Right lobe of liver (tissue), 6 donors: ENCODE measurements at regions not wholly inside any gene's neighbourhood (a gene's known extent, or its start where the extent isn't known, plus 50 kb on each side); places are given as distances from the start of the nearest gene placed in this dataset.

ENCODE experiments used
- ATAC-seq, 4 donors: fragments of 200-7000 bp; cut with Tn5 transposase; one replicate each; pipeline ENCODE4 v1.9.1; 2020; ENCODE audit warnings: mild to moderate bottlenecking in 4 of 4, moderate library complexity in 4 of 4
- DNase-seq, 3 donors: peaks; one replicate each; pipeline ENCODE4 v3.0.0-alpha.2; 2020
- H3K27ac ChIP-seq, 3 donors: fragments of 200-600 bp; one replicate each; pipeline ENCODE4 v1.8.0; 2022
- H3K27me3 ChIP-seq, 2 donors: fragments of 200-600 bp; one replicate each; pipeline ENCODE4 v1.8.0; 2022
- H3K36me3 ChIP-seq, 4 donors: fragments of 200-600 bp; sonication (generic) in 1 of 4; one replicate each; pipeline versions ENCODE4 v1.5.1 to v1.8.0; 2017 to 2022; ENCODE audit warnings: control low read depth in 1 of 4
- H3K4me1 ChIP-seq, 4 donors: fragments of 200-600 bp; sonication (generic) in 1 of 4; one replicate each; pipeline versions ENCODE4 v1.5.1 to v1.8.0; 2017 to 2022; ENCODE audit warnings: control low read depth in 1 of 4
- H3K4me3 ChIP-seq, 3 donors: fragments of 200-600 bp; one replicate each; pipeline ENCODE4 v1.8.0; 2022
- H3K9me3 ChIP-seq, 4 donors: fragments of 200-600 bp; sonication (generic) in 1 of 4; one replicate each; pipeline versions ENCODE4 v1.5.1 to v1.8.0; 2017 to 2022; ENCODE audit warnings: control low read depth in 1 of 4
- POLR2A ChIP-seq: fragments of 450-650 bp; IDR thresholded peaks from one replicate; pipeline ENCODE4 v1.6.1; 2017; ENCODE audit warnings: antibody characterized with exemption, mild to moderate bottlenecking
- WGBS: methylation state at CpG from one replicate; pipeline ENCODE4 v1.1.6; 2018; ENCODE audit warnings: low coverage, low lambda C conversion rate; ENCODE audit not compliant: insufficient coverage; ENCODE audit errors: missing lambda C conversion rate; 5-methylcytosine and 5-hydroxymethylcytosine counted together
- intact Hi-C, 2 donors: fragments of 100-400 bp; cut with DNase I; formaldehyde crosslinking; loops; one replicate each; pipeline versions ENCODE4 v1.11.2 to v1.14.1; 2022
- TF ChIP-seq, protein P1 (sequence below), 4 donors: fragments of 200-600 bp in 3 of 4; fragments of 450-650 bp in 1 of 4; IDR thresholded peaks; one replicate each; pipeline versions ENCODE4 v1.5.1 to v1.8.0; 2016 to 2022; ENCODE audit warnings: antibody characterized with exemption in 4 of 4, mild to moderate bottlenecking in 2 of 4
- donor health status: DM: no; HTN: yes; CAD: no.
- donor health status: DM: no; HTN: no; CAD: no.
- donor health status: DM: no; HTN: no; CAD: no.
- donor health status: DM: no; HTN: yes; CAD: no.
- donor health status: DM: no; HTN: yes; CAD: no.

DNA sequence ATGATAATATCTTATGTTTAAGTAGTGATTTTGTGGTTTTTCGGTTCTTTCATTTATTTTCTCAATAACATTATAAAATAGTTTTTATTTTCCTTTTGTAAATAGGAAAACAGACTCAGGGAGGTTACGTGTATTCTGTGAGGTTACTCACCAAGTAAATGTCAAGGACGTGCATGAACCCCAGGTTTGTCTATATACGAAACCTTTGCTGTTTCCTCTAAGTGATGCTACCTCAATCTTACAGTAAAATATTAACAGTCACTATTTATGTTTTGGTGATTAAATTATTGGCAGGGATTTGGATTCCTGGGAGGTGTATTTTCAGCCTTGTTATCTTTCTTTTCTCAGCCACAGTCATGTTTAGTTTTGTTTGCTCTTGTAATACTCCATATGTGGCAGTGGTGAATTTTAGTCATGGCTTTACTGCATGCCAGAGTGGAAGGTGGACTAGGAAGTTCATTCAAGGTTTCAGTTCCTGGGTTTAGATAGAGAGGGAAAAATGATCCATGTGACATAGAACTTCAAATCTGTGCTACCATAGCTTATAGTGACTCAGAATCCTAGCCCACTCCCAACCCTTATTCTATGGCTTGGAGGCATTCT is 139.9 kb downstream of the ARL4A start:
- no peaks in the 10 kb centered on the region for H3K9me3 ChIP-seq
- H3K4me1 ChIP-seq, result no peaks in the 10 kb centered on the region
- no peaks in the 10 kb centered on the region for H3K27me3 ChIP-seq
- no peak for TF ChIP-seq POLR2A
- TF ChIP-seq, protein P1, sequence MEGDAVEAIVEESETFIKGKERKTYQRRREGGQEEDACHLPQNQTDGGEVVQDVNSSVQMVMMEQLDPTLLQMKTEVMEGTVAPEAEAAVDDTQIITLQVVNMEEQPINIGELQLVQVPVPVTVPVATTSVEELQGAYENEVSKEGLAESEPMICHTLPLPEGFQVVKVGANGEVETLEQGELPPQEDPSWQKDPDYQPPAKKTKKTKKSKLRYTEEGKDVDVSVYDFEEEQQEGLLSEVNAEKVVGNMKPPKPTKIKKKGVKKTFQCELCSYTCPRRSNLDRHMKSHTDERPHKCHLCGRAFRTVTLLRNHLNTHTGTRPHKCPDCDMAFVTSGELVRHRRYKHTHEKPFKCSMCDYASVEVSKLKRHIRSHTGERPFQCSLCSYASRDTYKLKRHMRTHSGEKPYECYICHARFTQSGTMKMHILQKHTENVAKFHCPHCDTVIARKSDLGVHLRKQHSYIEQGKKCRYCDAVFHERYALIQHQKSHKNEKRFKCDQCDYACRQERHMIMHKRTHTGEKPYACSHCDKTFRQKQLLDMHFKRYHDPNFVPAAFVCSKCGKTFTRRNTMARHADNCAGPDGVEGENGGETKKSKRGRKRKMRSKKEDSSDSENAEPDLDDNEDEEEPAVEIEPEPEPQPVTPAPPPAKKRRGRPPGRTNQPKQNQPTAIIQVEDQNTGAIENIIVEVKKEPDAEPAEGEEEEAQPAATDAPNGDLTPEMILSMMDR (IDR thresholded peaks at IDR 0.05), result no peak
- ATAC-seq, result no peak
- intact Hi-C loops, result no loop called here
- H3K27ac ChIP-seq, result no peak overlapping the region
- WGBS, result 75% methylated on average over 4 of the region's 4 CpGs
- no peak for DNase-seq
- H3K36me3 ChIP-seq, result no peaks in the 10 kb centered on the region
- H3K4me3 ChIP-seq, result no peak overlapping the region

DNA sequence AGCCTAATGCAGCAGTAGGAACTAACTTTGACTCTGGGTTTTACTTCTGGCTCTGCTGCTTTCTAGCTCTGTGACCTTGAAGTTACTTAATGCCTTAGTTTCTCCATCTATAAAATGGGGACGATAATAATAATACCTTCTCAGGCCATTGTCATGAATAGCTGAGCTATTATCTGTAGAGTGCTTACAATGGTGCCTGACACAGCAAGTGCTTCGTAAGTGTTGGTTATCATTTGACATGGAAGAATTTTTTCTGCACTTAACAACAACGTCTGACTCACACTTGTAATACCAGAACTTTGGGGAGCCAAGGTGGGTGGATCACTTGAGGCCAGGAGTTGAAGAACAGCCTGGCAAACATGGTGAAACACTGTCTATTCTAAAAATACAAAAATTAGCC is 140.5 kb downstream of the ARL4A start:
- intact Hi-C loops, result no loop called here
- no peaks in the 10 kb centered on the region for H3K27me3 ChIP-seq
- ATAC-seq (no peak), DNase-seq (no peak)
- no peaks in the 10 kb centered on the region for H3K9me3 ChIP-seq
- no peak overlapping the region for H3K27ac ChIP-seq
- no peak overlapping the region for H3K4me3 ChIP-seq
- H3K36me3 ChIP-seq, result no peaks in the 10 kb centered on the region
- TF ChIP-seq POLR2A, result no peak
- TF ChIP-seq, protein P1 (IDR thresholded peaks at IDR 0.05), result no peak
- 56% methylated on average over 3 of the region's 3 CpGs for WGBS
- no peaks in the 10 kb centered on the region for H3K4me1 ChIP-seq

GRCh38 chr7:12831024-12831423 is 143.6 kb downstream of the ARL4A start:
- no peak overlapping the region for H3K4me3 ChIP-seq
- no peaks in the 10 kb centered on the region for H3K9me3 ChIP-seq
- no peaks in the 10 kb centered on the region for H3K4me1 ChIP-seq
- DNase-seq, result no peak
- 78% methylated on average over 3 of the region's 3 CpGs for WGBS
- intact Hi-C loops, result no loop called here
- no peak for ATAC-seq
- no peak overlapping the region for H3K27ac ChIP-seq
- TF ChIP-seq POLR2A, result no peak
- TF ChIP-seq, protein P1 (IDR thresholded peaks at IDR 0.05), result no peak
- H3K36me3 ChIP-seq, result no peaks in the 10 kb centered on the region
- no peaks in the 10 kb centered on the region for H3K27me3 ChIP-seq

GRCh38 chr7:12833829-12834228 is 146.4 kb downstream of the ARL4A start:
- no peaks in the 10 kb centered on the region for H3K36me3 ChIP-seq
- DNase-seq (no peak), ATAC-seq (no peak)
- WGBS, result no CpG with 5 or more reads among the region's 2 CpGs
- no peak for TF ChIP-seq POLR2A
- TF ChIP-seq, protein P1 (IDR thresholded peaks at IDR 0.05), result no peak
- intact Hi-C loops, result no loop called here
- no peaks in the 10 kb centered on the region for H3K27me3 ChIP-seq
- no peaks in the 10 kb centered on the region for H3K4me1 ChIP-seq
- H3K27ac ChIP-seq, result no peak overlapping the region
- H3K9me3 ChIP-seq, result no peaks in the 10 kb centered on the region
- H3K4me3 ChIP-seq, result no peak overlapping the region

- Histone ChIP-seq H3K36me3 (no peaks in the 10 kb centered on the region), H3K27me3 (no peaks in the 10 kb centered on the region), H3K27ac (no peak overlapping the region), H3K4me1 (no peaks in the 10 kb centered on the region), H3K4me3 (no peak overlapping the region), H3K9me3 (no peaks in the 10 kb centered on the region)
- DNase-seq, result no peak
- intact Hi-C loops, result no loop called here
- 100% methylated on average over 1 of the region's 1 CpG for WGBS
- ATAC-seq, result no peak
- TF ChIP-seq, protein P1 (IDR thresholded peaks at IDR 0.05), result no peak
- TF ChIP-seq POLR2A, result no peak
These were observed 147.3 kb downstream of the ARL4A start for GRCh38 chr7:12834782-12835181.
